C4-2B (cell line): ENCODE measurements at regions not wholly inside any gene's neighbourhood (a gene's known extent, or its start where the extent isn't known, plus 50 kb on each side); places are given as distances from the start of the nearest gene placed in this dataset.

Experiments
- H3K27ac ChIP-seq: fragments of 450-650 bp; 2 replicates; pipeline ENCODE4 v1.5.1; 2017
- ZFX ChIP-seq: fragments of 450-650 bp; IDR thresholded peaks from 2 replicates; pipeline ENCODE4 v1.6.1; 2017
- TF ChIP-seq, protein P1 (sequence below): fragments of 450-650 bp; conservative IDR thresholded peaks from 2 replicates; pipeline ENCODE4 v1.5.1; 2017; ENCODE audit warnings: mild to moderate bottlenecking

DNA sequence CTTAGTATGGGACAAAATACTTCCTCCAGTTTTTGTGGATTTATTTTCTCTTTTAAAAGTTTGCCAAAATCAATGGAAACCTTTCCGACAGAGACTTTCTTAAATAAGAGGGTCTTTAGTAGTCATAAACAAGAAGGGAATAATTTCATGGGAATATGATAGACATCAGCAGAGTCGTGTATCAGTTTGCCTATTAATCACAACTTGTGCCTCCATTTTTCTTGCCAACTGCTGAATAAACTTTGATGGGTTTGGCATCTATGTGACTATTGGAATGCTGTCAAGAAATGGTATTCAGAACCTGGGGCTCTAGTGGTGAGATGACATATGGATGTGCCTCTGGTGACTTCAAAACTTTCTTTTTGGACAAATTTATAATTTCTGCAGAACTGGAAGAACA is 1668.2 kb downstream of the MAT2B start:
- TF ChIP-seq, protein P1, sequence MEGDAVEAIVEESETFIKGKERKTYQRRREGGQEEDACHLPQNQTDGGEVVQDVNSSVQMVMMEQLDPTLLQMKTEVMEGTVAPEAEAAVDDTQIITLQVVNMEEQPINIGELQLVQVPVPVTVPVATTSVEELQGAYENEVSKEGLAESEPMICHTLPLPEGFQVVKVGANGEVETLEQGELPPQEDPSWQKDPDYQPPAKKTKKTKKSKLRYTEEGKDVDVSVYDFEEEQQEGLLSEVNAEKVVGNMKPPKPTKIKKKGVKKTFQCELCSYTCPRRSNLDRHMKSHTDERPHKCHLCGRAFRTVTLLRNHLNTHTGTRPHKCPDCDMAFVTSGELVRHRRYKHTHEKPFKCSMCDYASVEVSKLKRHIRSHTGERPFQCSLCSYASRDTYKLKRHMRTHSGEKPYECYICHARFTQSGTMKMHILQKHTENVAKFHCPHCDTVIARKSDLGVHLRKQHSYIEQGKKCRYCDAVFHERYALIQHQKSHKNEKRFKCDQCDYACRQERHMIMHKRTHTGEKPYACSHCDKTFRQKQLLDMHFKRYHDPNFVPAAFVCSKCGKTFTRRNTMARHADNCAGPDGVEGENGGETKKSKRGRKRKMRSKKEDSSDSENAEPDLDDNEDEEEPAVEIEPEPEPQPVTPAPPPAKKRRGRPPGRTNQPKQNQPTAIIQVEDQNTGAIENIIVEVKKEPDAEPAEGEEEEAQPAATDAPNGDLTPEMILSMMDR, result no peak
- no peak for TF ChIP-seq ZFX
- no peak overlapping the region for H3K27ac ChIP-seq

DNA sequence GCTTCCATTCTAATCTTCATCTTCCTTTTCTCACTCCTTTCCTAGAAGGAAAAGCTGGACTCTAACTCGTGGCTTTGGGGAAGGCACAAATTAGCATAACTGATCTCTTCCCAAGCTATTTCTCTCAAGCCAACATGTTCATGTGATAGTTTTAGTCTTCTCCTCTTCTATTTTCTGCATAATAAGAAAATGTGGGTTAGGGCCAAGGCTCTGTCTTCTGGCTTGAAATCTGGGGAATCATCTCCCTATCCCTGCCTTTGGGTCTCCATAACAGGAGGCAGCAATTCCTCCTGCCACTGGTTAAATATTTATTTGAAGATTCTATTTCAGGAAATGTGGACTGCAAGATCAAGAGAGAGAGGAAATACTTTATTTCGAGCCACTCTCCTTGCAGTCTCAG is 1669.6 kb downstream of the MAT2B start:
- TF ChIP-seq, protein P1, result no peak
- TF ChIP-seq ZFX, result no peak
- H3K27ac ChIP-seq, result no peak overlapping the region

DNA sequence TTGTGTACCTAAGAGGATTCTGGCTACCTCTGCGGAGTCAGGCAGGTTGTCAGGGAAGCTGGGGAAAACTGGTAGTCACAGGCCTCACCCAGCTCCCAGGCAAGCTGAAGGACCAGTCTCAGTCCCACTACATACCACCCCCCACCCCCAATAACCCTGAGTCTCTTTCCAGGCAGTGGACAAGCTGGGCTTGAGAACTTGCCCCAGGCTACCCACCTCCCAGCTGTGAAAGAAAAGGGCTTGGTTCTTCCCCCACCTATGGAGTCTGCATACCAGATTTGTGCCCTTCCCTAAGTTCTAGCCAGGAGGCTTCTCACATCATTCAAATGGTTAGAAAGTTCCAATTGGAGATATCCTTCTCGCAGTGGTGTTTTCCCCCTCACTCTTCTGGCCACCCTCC is 1678.8 kb downstream of the MAT2B start:
- TF ChIP-seq ZFX, result no peak
- TF ChIP-seq, protein P1, result no peak
- H3K27ac ChIP-seq, result no peak overlapping the region

DNA sequence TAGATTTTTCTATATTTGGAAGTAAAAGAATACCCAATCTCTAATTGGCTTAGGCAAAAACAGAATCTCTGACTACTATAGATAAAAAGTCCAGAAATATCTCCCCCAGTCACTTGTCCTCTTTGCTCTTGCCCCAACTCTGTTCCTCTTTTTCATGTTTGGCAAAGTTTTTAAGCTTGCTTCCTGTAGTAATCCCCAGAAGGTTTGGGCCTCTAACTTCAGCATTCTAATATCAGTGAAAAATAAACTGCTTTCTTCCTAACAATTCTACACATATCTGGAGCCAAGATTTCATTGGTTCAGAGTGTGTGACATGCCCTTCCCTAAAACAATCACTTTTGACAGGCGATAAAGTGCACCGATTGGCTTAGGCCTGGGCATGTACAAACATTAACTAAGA is 1680.3 kb downstream of the MAT2B start:
- no peak overlapping the region for H3K27ac ChIP-seq
- TF ChIP-seq, protein P1, result no peak
- no peak for TF ChIP-seq ZFX

DNA sequence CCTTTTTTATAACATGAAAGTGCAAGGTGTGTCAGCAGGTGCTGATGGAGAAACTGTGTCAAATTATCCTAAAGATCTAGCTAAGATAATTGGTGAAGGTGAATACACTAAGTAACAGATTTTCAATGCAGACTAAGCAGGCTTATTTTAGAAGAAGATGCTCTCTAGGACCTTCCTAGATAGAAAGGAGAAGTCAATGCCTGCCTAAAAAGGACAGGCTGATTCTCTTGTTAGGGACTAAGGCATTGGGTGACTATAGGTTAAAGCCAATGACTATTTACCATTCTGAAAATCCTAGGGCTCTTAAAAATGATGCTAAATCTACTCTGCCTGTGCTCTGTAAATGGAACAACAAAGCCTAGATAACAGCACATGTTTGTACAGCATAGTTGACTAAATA is 1682.4 kb downstream of the MAT2B start:
- H3K27ac ChIP-seq, result no peak overlapping the region
- TF ChIP-seq ZFX, result no peak
- TF ChIP-seq, protein P1, result no peak

DNA sequence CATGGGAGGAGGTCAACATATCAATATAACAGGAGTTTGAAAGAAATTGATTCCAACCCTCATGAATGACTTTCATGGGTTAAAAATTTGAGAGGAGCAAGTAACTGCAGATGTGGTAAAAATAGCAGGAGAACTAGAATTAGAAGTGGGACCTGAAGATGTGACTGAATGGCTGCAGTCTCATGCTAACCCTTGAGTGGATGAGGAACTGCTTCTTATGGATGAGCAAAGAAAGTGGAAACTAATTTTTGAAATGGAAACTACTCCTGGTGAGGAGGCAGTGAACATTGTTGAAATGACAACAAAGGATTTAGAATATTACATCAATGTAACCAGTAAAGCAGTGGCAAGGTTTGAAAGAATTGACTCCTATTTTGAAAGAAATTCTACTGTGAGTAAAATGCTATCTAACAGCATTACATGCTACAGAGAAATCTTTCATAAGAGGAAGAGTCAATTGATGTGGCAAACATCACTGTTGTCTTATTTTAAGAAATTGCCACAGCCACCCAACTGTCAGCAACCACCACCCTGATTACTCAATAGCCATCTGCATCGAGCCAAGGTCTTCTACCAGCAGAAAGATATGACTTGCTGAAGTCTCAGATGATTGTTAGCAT is 1683.2 kb downstream of the MAT2B start:
- no peak overlapping the region for H3K27ac ChIP-seq
- TF ChIP-seq ZFX, result no peak
- TF ChIP-seq, protein P1, result no peak

DNA sequence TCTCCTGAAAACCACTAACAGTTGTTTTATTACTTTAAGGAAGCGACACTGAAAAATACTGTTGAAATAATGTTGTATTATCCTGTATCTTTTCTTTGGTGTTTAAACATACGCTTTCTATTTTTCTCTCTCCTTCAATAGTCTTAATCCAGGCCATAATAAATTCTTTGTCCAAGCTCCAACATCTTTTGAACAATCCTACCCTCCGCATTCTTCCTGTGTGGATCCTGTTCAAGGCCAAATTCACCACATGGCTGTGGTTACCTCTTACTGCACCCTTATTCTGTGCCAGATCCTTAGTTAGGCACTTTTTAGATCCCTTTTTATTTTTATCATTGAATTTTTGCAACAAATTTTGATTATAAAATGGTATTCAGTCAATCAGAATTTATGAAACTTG is 1691.5 kb downstream of the MAT2B start:
- TF ChIP-seq, protein P1, result no peak
- no peak for TF ChIP-seq ZFX
- no peak overlapping the region for H3K27ac ChIP-seq
